ENCODE measurements at regions not wholly inside any gene's neighbourhood (a gene's known extent, or its start where the extent isn't known, plus 50 kb on each side); places are given as distances from the start of the nearest gene placed in this dataset.
"Not testable (repeated sequence)": the region's sequence is repeated elsewhere in the genome, so short reads cannot be mapped to it uniquely, and the experiment has no call there.

GRCh38 chr2:71959494-71959893, 188.2 kb downstream of the CYP26B1 start:
- peaks cover 5% of the 10 kb centered on the region for H3K27me3 ChIP-seq (ENCODE audit: control insufficient read depth, insufficient read depth, low read length)
- no peak overlapping the region for H3K4me3 ChIP-seq (ENCODE audit: low read depth, low read length)
- no peak for DNase-seq (ENCODE audit: low read depth)
- no peak for TF ChIP-seq CTCF (IDR thresholded peaks at IDR 0.05; ENCODE audit: insufficient read depth, low read length, poor library complexity, severe bottlenecking)
- H3K36me3 ChIP-seq (ENCODE audit: control insufficient read depth, insufficient read depth, low read length): no peaks in the 10 kb centered on the region

GRCh38 chr2:71958426-71958825, 189.2 kb downstream of the CYP26B1 start:
- H3K36me3 ChIP-seq (ENCODE audit: control insufficient read depth, insufficient read depth, low read length); DNase-seq (ENCODE audit: low read depth); H3K27me3 ChIP-seq (ENCODE audit: control insufficient read depth, insufficient read depth, low read length); H3K4me3 ChIP-seq (ENCODE audit: low read depth, low read length): not testable (repeated sequence)

GRCh38 chr2:71952572-71953188, 195.0 kb downstream of the CYP26B1 start:
- no peak for TF ChIP-seq CTCF (IDR thresholded peaks at IDR 0.05; ENCODE audit: insufficient read depth, low read length, poor library complexity, severe bottlenecking)
- H3K36me3 ChIP-seq (ENCODE audit: control insufficient read depth, insufficient read depth, low read length): no peaks in the 10 kb centered on the region
- H3K27me3 ChIP-seq (ENCODE audit: control insufficient read depth, insufficient read depth, low read length): no peaks in the 10 kb centered on the region
- no peak for DNase-seq (ENCODE audit: low read depth)
- no peak overlapping the region for H3K4me3 ChIP-seq (ENCODE audit: low read depth, low read length)

GRCh38 chr2:71951718-71952404, 195.8 kb downstream of the CYP26B1 start:
- H3K36me3 ChIP-seq (ENCODE audit: control insufficient read depth, insufficient read depth, low read length): no peaks in the 10 kb centered on the region
- H3K4me3 ChIP-seq (ENCODE audit: low read depth, low read length): no peak overlapping the region
- TF ChIP-seq CTCF (IDR thresholded peaks at IDR 0.05; ENCODE audit: insufficient read depth, low read length, poor library complexity, severe bottlenecking): no peak
- no peak for DNase-seq (ENCODE audit: low read depth)
- no peaks in the 10 kb centered on the region for H3K27me3 ChIP-seq (ENCODE audit: control insufficient read depth, insufficient read depth, low read length)

GRCh38 chr2:71951083-71951468, 196.6 kb downstream of the CYP26B1 start:
- TF ChIP-seq CTCF (IDR thresholded peaks at IDR 0.05; ENCODE audit: insufficient read depth, low read length, poor library complexity, severe bottlenecking): no peak
- no peaks in the 10 kb centered on the region for H3K27me3 ChIP-seq (ENCODE audit: control insufficient read depth, insufficient read depth, low read length)
- no peak for DNase-seq (ENCODE audit: low read depth)
- no peaks in the 10 kb centered on the region for H3K36me3 ChIP-seq (ENCODE audit: control insufficient read depth, insufficient read depth, low read length)
- no peak overlapping the region for H3K4me3 ChIP-seq (ENCODE audit: low read depth, low read length)

- Histone ChIP-seq H3K36me3 (ENCODE audit: control insufficient read depth, insufficient read depth, low read length) (no peaks in the 10 kb centered on the region), H3K27me3 (ENCODE audit: control insufficient read depth, insufficient read depth, low read length) (no peaks in the 10 kb centered on the region), H3K4me3 (ENCODE audit: low read depth, low read length) (no peak overlapping the region)
- DNase-seq (ENCODE audit: low read depth): no peak
- TF ChIP-seq CTCF (IDR thresholded peaks at IDR 0.05; ENCODE audit: insufficient read depth, low read length, poor library complexity, severe bottlenecking): no peak
These were observed 197.2 kb downstream of the CYP26B1 start for GRCh38 chr2:71950256-71951082.
